HCT116 (cell line): ENCODE measurements at regions not wholly inside any gene's neighbourhood (a gene's known extent, or its start where the extent isn't known, plus 50 kb on each side); places are given as distances from the start of the nearest gene placed in this dataset.

Source experiments
- ATAC-seq: fragments of 200-7000 bp; cut with Tn5 transposase; 2 replicates; pipeline ENCODE4 v1.9.1; 2020; ENCODE audit warnings: mild to moderate bottlenecking, moderate library complexity
- BruUV-seq: library from RNA; stranded (reverse); fragments of 400-500 nt; replicated peaks from 2 replicates; lab custom pipeline; 2021; lab: Mats Ljungman, UMichigan
- CTCF ChIA-PET: fragments of 300-600 bp; sonication (Branson Sonifier 250); formaldehyde crosslinking; loops from one replicate; lab custom pipeline; 2021; ENCODE audit warnings: antibody characterized with exemption; lab: Charles Lee
- POLR2A ChIA-PET: fragments of 300-600, 350-600 bp; sonication (Branson Sonifier 250); formaldehyde crosslinking; loops from one replicate; lab custom pipeline; 2021; ENCODE audit warnings: antibody characterized with exemption; lab: Charles Lee
- RAD21 ChIA-PET, 2 experiments: fragments of 300-600 bp; sonication (Branson Sonifier 250); formaldehyde crosslinking; loops; one replicate each; lab custom pipeline; 2023; ENCODE audit warnings: low total read pairs in 2 of 2; ENCODE audit not compliant: uncharacterized antibody in 2 of 2, unreplicated experiment in 2 of 2, low non-redundant PET in 1 of 2; lab: Charles Lee
- DNase-seq: peaks from one replicate; pipeline ENCODE4 v3.0.0-alpha.2; 2010; ENCODE audit warnings: low read depth, low spot score
- H2AFZ ChIP-seq: fragments of 200-600 bp; shearing (Covaris generic), sonication (generic); 2 replicates; pipeline ENCODE4 v1.6.1; 2017; ENCODE audit warnings: low read depth, mixed run types, mixed read lengths, antibody characterized with exemption, low read length; ENCODE audit not compliant: poor library complexity, severe bottlenecking
- H3K27ac ChIP-seq: 2 replicates; pipeline ENCODE4 v1.5.1; 2012; ENCODE audit warnings: low read depth, low read length
- H3K27me3 ChIP-seq: fragments of 200-600 bp; sonication (generic); 2 replicates; pipeline ENCODE4 v1.6.1; 2016; ENCODE audit warnings: mixed run types, low read length, mixed read lengths; ENCODE audit not compliant: insufficient read depth
- H3K36me3 ChIP-seq, 2 experiments: fragments of 200-500 bp in 1 of 2; fragments of 200-600 bp in 1 of 2; sonication (Bioruptor generic) in 1 of 2; sonication (generic) in 1 of 2; 2 replicates each; pipeline versions ENCODE4 v1.5.1 to v1.6.1; 2014 to 2016; ENCODE audit warnings: low read length in 2 of 2, inconsistent platforms in 1 of 2, mixed read lengths in 1 of 2, mixed run types in 1 of 2; ENCODE audit not compliant: insufficient read depth in 2 of 2, control insufficient read depth in 1 of 2
- H3K4me1 ChIP-seq, 2 experiments: fragments of 200-600 bp in 1 of 2; sonication (generic) in 1 of 2; 2 replicates each; pipeline versions ENCODE4 v1.5.1 to v1.6.1; 2012 to 2017; ENCODE audit warnings: low read length in 2 of 2, inconsistent platforms in 1 of 2, mild to moderate bottlenecking in 1 of 2, mixed read lengths in 1 of 2, mixed run types in 1 of 2, moderate library complexity in 1 of 2; ENCODE audit not compliant: insufficient read depth in 2 of 2, control insufficient read depth in 1 of 2
- H3K4me2 ChIP-seq: fragments of 200-600 bp; sonication (generic); 2 replicates; pipeline ENCODE4 v1.6.1; 2017; ENCODE audit warnings: mixed run types, low read length, mixed read lengths
- H3K4me3 ChIP-seq, 2 experiments: fragments of 200-600 bp in 1 of 2; sonication (generic) in 1 of 2; replicated peaks in 1 of 2; 2 replicates each; pipeline ENCODE4 v1.5.1; 2011 to 2016; ENCODE audit warnings: low read length in 2 of 2, control low read depth in 1 of 2, low read depth in 1 of 2, mild to moderate bottlenecking in 1 of 2, mixed read lengths in 1 of 2, mixed run types in 1 of 2
- H3K79me2 ChIP-seq: fragments of 200-600 bp; sonication (generic); 2 replicates; pipeline ENCODE4 v1.6.1; 2017; ENCODE audit warnings: mild to moderate bottlenecking, mixed run types, low read length, moderate library complexity, mixed read lengths; ENCODE audit not compliant: insufficient read depth
- H3K9ac ChIP-seq: fragments of 200-600 bp; sonication (generic); 2 replicates; pipeline ENCODE4 v1.6.1; 2016; ENCODE audit warnings: low read length, mixed read lengths
- H3K9me2 ChIP-seq: fragments of 200-600 bp; sonication (generic), shearing (Covaris generic); 2 replicates; pipeline ENCODE4 v1.6.1; 2017; ENCODE audit warnings: mixed run types, mild to moderate bottlenecking, moderate library complexity; ENCODE audit not compliant: insufficient read depth
- H3K9me3 ChIP-seq, 2 experiments: fragments of 200-500 bp in 1 of 2; fragments of 200-600 bp in 1 of 2; sonication (Bioruptor generic) in 1 of 2; sonication (generic) in 1 of 2; 2 replicates each; pipeline ENCODE4 v1.6.1; 2014 to 2017; ENCODE audit warnings: low read length in 2 of 2, mixed read lengths in 2 of 2, inconsistent platforms in 1 of 2, low read depth in 1 of 2, mild to moderate bottlenecking in 1 of 2, mixed run types in 1 of 2, moderate library complexity in 1 of 2; ENCODE audit not compliant: control insufficient read depth in 1 of 2, insufficient read depth in 1 of 2
- H4K20me1 ChIP-seq: fragments of 200-600 bp; sonication (generic), shearing (Covaris generic); 2 replicates; pipeline ENCODE4 v1.6.1; 2017; ENCODE audit warnings: mixed run types, mild to moderate bottlenecking, moderate library complexity; ENCODE audit not compliant: insufficient read depth
- CBX3 ChIP-seq: IDR thresholded peaks from 2 replicates; pipeline ENCODE4 v1.6.1; 2012; ENCODE audit warnings: low read depth
- CEBPB ChIP-seq: IDR thresholded peaks from 2 replicates; pipeline ENCODE4 v1.6.1; 2012; ENCODE audit warnings: low read depth
- EGR1 ChIP-seq: IDR thresholded peaks from 2 replicates; pipeline ENCODE4 v1.6.1; 2012; ENCODE audit warnings: low read depth
- ELF1 ChIP-seq: IDR thresholded peaks from 2 replicates; pipeline ENCODE4 v1.6.1; 2012; ENCODE audit warnings: low read depth, borderline replicate concordance
- EZH2 ChIP-seq: fragments of 200-600 bp; sonication (generic); IDR thresholded peaks from 2 replicates; pipeline ENCODE4 v1.6.1; 2017; ENCODE audit warnings: antibody characterized with exemption, mixed run types
- FOSL1 ChIP-seq: IDR thresholded peaks from 2 replicates; pipeline ENCODE4 v1.6.1; 2012; ENCODE audit warnings: low read depth
- JUND ChIP-seq: IDR thresholded peaks from 2 replicates; pipeline ENCODE4 v1.6.1; 2012
- MAX ChIP-seq: IDR thresholded peaks from 2 replicates; pipeline ENCODE4 v1.6.1; 2012
- POLR2A ChIP-seq: IDR thresholded peaks from 2 replicates; pipeline ENCODE4 v1.7.0; 2011; ENCODE audit warnings: borderline replicate concordance; ENCODE audit not compliant: insufficient read depth, insufficient read length; ENCODE audit errors: extremely low read depth
- POLR2AphosphoS5 ChIP-seq: IDR thresholded peaks from 2 replicates; pipeline ENCODE4 v1.6.1; 2011; ENCODE audit warnings: mild to moderate bottlenecking, low read depth, low read length, moderate library complexity
- REST ChIP-seq: IDR thresholded peaks from 2 replicates; pipeline ENCODE4 v1.6.1; 2012; ENCODE audit warnings: low read depth
- SIN3A ChIP-seq: IDR thresholded peaks from 2 replicates; pipeline ENCODE4 v1.6.1; 2012; ENCODE audit warnings: low read depth
- SP1 ChIP-seq: IDR thresholded peaks from 2 replicates; pipeline ENCODE4 v1.6.1; 2012; ENCODE audit warnings: low read depth
- SRF ChIP-seq: IDR thresholded peaks from 2 replicates; pipeline ENCODE4 v1.6.1; 2012; ENCODE audit warnings: low read depth
- TCF7L2 ChIP-seq: IDR thresholded peaks from 2 replicates; pipeline ENCODE4 v1.7.0; 2011; ENCODE audit warnings: borderline replicate concordance, inconsistent platforms; ENCODE audit not compliant: insufficient read depth, insufficient read length; ENCODE audit errors: extremely low read depth
- YY1 ChIP-seq: IDR thresholded peaks from 2 replicates; pipeline ENCODE4 v1.6.1; 2011; ENCODE audit warnings: low read length, low read depth, moderate library complexity, mild to moderate bottlenecking; ENCODE audit not compliant: insufficient replicate concordance; ENCODE audit errors: extremely low read depth
- ZNF274 ChIP-seq: fragments of 200-500 bp; sonication (Bioruptor generic); IDR thresholded peaks from 2 replicates; pipeline ENCODE4 v1.6.1; 2014; ENCODE audit warnings: mild to moderate bottlenecking, low read depth, low read length, inconsistent platforms
- intact Hi-C: fragments of 100-400 bp; cut with micrococcal nuclease; formaldehyde crosslinking; loops from 2 replicates; pipeline ENCODE4 v1.10.0; 2022
- TF ChIP-seq, protein P1 (sequence below): IDR thresholded peaks from 2 replicates; pipeline ENCODE4 v1.6.1; 2011; ENCODE audit warnings: mild to moderate bottlenecking, low read length, moderate library complexity; ENCODE audit not compliant: insufficient replicate concordance; ENCODE audit errors: extremely low read depth

DNA sequence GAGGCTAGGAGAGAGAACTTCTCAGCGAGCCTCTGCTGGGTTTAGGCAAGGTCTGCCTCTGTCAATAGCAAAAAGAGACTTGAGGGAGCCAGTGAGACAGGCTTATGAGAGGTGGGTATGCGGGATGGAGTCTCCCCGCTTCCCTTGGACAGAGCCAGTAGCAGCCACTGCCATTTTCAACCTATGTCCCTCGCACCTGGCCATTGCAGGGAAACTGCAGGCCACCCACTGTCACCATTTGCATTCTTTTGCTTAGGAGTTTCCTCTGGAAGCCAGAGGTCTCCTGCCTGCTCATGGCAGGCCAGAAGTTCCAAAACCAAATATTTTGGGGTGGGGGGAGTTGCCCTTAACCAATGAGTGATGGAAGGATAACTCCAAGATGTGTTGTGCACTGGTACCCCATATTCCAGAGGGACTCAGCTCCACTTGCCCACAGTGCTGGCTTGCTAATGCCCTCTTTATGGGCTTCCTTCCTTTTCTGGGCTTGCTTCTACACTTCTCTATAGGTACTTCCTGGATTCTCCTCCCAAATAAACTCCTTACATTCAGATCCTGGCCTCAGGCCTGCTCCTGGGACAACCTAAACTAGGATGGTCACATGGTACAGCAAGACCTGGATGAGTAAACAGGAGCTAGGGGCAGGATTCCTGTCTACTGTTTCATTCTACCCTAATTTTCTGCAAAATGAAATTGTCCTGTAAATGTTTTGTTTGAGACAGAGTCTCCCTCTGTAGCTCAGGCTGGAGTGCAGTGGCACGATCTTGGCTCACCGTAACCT, 108.9 kb upstream of the PROK2 start:
- ChIA-PET RAD21 (no interaction called here), CTCF (interaction anchor here (1.2 kb wide), 1 partner anchor 19 kb away, joined by 3 read pairs; no protein-coding TSS in a partner anchor), POLR2A (no interaction called here)
- Histone ChIP-seq H3K4me2 (no peak overlapping the region), H3K9ac (no peak overlapping the region), H3K4me3 (no peak overlapping the region), H3K36me3 (no peaks in the 10 kb centered on the region), H3K27ac (no peak overlapping the region), H3K4me1 (no peaks in the 10 kb centered on the region), H3K79me2 (no peaks in the 10 kb centered on the region), H3K27me3 (peaks cover 19% of the 10 kb centered on the region; the same call in 1 of the 2 replicates), H3K9me3 (no peaks in the 10 kb centered on the region), H2AFZ (no peak overlapping the region), H4K20me1 (no peaks in the 10 kb centered on the region), H3K9me2 (no peaks in the 10 kb centered on the region)
- TF ChIP-seq EZH2 (no peak), EGR1 (no peak), CBX3 (no peak), ELF1 (no peak), SIN3A (no peak), SRF (no peak), YY1 (no peak), POLR2A (no peak), FOSL1 (no peak), MAX (no peak), SP1 (no peak), POLR2AphosphoS5 (no peak), REST (no peak), CEBPB (no peak), JUND (no peak), TCF7L2 (no peak), ZNF274 (no peak)
- TF ChIP-seq, protein P1, sequence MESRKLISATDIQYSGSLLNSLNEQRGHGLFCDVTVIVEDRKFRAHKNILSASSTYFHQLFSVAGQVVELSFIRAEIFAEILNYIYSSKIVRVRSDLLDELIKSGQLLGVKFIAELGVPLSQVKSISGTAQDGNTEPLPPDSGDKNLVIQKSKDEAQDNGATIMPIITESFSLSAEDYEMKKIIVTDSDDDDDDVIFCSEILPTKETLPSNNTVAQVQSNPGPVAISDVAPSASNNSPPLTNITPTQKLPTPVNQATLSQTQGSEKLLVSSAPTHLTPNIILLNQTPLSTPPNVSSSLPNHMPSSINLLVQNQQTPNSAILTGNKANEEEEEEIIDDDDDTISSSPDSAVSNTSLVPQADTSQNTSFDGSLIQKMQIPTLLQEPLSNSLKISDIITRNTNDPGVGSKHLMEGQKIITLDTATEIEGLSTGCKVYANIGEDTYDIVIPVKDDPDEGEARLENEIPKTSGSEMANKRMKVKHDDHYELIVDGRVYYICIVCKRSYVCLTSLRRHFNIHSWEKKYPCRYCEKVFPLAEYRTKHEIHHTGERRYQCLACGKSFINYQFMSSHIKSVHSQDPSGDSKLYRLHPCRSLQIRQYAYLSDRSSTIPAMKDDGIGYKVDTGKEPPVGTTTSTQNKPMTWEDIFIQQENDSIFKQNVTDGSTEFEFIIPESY: no peak
- no TSS peak for BruUV-seq
- DNase-seq (no peak), ATAC-seq (no peak)
- intact Hi-C loops: no loop called here
